ENCODE measurements at regions not wholly inside any gene's neighbourhood (a gene's known extent, or its start where the extent isn't known, plus 50 kb on each side); places are given as distances from the start of the nearest gene placed in this dataset.

GRCh38 chr12:45668641-45669040 is 60.9 kb upstream of the ARID2 start:
- TF ChIP-seq CTCF (IDR thresholded peaks at IDR 0.05) (no peak), POLR2A (IDR thresholded peaks at IDR 0.05) (no peak), EP300 (IDR thresholded peaks at IDR 0.05) (no peak)

Data from tibial nerve (tissue), 4 donors.